ENCODE measurements at regions not wholly inside any gene's neighbourhood (a gene's known extent, or its start where the extent isn't known, plus 50 kb on each side); places are given as distances from the start of the nearest gene placed in this dataset.
"Not testable (repeated sequence)": the region's sequence is repeated elsewhere in the genome, so short reads cannot be mapped to it uniquely, and the experiment has no call there.

DNA sequence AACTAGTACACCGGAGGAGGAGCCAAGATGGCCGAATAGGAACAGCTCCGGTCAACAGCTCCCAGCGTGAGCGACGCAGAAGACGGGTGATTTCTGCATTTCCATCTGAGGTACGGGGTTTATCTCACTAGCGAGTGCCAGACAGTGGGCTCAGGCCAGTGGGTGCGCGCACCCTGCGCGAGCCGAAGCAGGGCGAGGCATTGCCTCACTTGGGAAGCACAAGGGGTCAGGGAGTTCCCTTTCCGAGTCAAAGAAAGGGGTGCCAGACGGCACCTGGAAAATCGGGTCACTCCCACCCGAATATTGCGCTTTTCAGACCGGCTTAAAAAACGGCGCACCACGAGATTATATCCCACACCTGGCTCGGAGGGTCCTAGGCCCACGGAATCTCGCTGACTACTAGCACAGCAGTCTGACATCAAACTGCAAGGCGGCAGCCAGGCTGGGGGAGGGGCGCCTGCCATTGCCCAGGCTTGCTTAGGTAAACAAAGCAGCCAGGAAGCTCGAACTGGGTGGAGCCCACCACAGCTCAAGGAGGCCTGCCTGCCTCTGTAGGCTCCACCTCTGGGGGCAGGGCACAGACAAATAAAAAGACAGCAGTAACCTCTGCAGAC is 426.7 kb upstream of the DEPDC1 start:
- not testable (repeated sequence) for H3K4me3 ChIP-seq, H3K27ac ChIP-seq

DNA sequence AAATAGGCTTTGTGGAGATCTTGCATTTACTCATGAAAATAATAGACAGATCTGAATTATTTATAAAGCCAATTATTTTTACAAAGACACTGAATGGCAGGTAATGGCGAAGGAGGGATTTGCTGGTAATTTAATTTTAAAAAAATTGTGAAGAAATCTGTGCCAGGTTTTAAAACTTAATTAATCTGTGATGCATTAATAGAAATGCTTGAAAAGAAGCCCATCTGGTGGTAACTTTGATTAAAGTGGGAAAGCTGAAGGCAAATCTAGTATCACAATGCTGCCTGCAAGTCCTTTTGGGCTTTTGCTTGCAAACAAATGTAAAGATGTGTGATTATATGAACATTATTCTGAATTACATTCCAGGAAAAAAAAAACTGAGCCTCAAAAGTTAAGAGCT is 433.2 kb upstream of the DEPDC1 start:
- H3K27ac ChIP-seq, result no peak overlapping the region

DNA sequence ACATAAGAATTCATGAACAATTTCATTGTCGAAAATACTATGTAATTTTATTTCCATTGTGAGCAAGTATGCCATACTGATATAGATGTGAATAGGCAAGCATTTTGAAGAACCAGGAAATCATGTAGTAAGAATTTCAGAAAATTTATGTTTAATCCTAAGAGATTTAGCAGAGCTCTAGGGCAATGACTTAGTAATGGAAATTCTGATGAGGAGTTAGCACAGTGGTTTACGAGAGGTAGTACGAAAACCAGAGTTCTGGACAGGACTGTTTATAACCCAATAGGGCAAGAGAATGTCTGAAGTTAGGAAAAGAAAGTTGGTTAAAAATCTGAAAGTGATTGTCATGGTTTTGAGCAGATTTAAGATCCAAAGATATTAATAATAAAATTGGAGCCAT is 439.6 kb upstream of the DEPDC1 start:
- Histone ChIP-seq H3K4me3 (no peak overlapping the region), H3K27ac (no peak overlapping the region)

More for the DNA sequence above, 433.2 kb upstream of the DEPDC1 start:
- H3K4me3 ChIP-seq, result no peak overlapping the region

DNA sequence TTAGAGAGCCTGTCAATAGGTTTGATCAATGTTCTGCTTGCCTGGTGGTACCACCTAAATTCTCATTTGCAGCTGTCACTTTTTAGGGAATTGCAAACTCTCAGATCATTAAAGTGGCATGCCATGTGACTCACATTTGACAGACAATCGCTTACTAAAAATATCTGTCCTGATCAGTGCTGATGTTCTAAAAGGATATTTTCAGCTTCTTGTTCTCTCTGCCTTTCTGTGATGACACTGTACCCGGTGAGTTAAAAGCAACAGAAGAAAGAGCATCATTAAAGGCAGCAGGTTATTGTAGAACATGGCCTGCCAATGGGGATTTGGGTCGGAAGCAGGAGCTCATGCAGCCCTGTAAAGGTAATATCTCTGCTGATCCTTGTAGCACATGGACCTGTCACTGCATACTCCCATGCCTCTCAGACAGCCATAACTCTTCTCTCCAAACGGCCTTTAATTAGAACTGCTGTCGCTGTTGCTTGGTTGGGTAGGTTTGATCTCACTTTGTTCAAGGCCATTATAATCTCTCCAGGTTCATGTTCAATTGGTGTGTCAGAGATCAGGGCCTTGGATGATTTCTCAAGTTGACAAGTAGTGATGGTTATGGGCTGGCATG is 441.3 kb upstream of the DEPDC1 start:
- no peak overlapping the region for H3K4me3 ChIP-seq
- H3K27ac ChIP-seq, result no peak overlapping the region

DNA sequence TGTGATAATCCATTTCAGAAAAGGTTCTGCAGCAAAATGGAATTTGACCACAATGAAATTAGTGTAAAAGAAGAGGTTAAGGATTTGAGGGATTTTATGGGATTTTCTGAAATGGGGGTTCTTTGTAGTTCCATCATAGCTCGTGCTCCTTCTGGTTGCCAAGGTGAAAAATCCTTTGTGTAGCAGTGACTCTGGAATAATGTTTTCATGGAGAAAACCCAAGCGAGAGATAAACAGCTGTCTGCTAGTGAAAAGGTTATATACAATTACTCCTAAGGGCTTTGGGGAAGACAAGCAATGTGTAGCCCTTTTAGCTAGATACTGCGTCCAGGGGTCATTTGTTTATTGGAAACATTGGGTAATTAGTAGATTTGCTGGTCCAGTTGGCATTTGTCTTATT is 453.2 kb upstream of the DEPDC1 start:
- no peak overlapping the region for H3K27ac ChIP-seq
- H3K4me3 ChIP-seq, result no peak overlapping the region

DNA sequence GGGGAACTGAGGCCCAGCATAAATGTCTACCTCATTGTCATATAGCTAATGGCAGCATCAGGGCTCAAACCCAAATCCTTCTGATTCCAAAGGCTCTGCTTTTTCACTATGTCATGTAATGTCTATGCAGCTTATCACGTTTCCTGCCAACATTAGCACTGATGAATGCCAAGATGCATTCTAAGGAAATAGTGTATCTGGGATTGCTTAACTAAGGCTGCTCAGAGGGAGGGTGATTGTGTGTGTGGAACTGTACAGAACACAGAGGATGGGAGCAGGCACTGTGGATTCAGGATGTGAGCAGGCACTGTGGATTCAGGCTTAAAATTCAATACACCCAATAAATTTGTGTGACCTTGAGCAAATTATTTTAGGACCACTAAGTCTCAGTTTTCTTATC is 456.4 kb upstream of the DEPDC1 start:
- no peak overlapping the region for H3K4me3 ChIP-seq
- no peak overlapping the region for H3K27ac ChIP-seq

DNA sequence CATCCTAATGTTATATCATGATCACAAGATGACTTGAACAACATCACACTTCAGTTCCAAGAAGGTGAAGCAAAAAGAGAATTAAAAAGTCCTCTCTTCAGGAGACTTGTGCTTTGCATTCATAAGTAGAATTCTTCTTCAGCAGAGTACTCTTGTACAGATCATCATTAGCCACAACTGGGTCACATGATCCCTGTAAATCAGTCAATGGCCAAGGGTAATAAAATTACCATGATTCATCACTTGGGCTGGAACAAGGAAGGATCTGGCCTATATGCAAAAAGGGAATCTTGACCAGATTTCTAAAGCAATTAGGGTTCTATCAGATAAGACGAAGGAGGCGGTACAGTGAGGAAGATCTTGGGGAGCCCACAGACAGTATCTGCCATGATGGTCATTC is 458.0 kb upstream of the DEPDC1 start:
- Histone ChIP-seq H3K27ac (no peak overlapping the region), H3K4me3 (no peak overlapping the region)

DNA sequence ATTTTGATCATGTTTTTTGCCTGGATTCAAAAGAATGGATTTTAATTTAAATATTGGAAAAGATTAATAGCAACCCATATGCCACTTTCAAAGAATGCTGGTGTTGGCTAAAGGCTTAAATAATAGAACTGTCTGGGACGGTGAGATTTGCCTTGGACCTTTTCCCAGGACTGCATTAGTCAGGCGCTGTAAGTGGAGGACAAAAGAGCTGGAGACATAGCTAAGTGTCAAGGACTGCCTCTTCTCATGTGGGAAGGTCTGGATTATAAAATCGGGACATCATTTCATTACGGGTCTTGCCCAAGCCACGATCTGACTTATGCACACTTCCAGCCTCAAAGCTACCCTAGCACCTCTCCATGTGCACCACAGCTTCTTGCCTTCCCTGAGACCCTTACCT is 458.5 kb upstream of the DEPDC1 start:
- Histone ChIP-seq H3K4me3 (no peak overlapping the region), H3K27ac (no peak overlapping the region)

DNA sequence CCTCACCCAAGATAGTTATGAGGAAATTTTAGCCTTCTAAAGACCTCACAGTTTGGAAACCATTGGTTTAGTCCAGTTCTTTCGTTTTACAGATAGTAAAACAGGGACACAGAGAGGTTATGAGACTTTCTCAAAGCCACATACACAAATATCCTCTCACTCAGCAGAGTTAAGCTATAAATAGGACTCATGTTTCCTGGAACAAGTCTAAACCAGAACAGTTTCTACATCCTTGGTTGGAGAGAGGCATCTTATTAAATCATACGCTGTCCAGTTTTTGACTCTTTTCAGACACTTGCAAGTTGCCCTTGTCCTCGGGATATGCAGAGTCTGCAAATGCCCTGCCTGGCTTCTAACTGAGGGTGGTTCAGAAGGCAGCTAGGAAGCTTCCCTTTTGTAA is 462.1 kb upstream of the DEPDC1 start:
- no peak overlapping the region for H3K4me3 ChIP-seq
- H3K27ac ChIP-seq, result no peak overlapping the region

DNA sequence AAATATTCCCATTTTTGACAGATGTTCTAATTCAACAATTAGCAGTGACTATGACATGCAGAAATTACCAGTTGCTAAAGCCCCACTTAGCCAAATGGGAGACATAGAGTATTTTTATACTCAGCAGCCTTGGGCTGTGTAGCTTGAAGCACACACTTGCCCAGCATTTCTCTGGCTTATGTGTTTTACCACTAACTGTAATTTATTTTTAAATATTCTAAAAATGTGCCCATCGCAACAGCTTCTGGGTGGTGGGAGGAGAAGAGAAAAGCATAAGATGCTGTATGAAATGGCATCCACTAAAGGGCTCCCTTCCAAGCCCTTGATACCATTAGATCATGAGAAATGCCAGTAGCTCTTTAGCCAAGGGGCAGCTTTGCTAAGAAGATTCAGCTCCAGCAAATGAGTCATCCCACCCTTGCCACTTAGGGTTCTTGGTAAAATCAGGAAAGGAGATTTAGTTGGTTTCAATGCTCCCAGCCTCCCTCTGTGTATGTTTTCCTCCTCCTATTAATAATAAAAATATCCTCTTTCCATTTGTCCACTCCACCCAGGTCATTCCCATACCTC is 462.7 kb upstream of the DEPDC1 start:
- Histone ChIP-seq H3K4me3 (no peak overlapping the region), H3K27ac (no peak overlapping the region)

DNA sequence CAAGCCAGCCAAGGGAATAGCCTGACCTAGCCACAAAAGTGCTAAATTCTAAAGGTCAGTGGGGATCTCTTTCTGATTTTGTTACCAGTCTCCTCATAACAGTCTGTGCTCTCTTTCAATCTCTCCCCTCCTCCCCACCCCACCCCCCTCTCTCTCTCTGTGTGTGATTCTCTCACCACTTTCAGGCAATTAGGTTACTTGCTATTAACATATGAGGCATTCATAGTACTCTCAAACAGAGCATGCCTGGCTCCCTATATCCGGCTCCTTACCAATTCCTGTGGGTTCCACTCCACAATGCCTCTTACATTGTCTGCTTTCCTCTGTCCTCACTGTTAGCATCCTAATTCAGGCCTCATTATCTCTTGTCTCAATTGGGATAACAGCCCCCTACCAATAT is 464.3 kb upstream of the DEPDC1 start:
- Histone ChIP-seq H3K4me3 (no peak overlapping the region), H3K27ac (no peak overlapping the region)

DNA sequence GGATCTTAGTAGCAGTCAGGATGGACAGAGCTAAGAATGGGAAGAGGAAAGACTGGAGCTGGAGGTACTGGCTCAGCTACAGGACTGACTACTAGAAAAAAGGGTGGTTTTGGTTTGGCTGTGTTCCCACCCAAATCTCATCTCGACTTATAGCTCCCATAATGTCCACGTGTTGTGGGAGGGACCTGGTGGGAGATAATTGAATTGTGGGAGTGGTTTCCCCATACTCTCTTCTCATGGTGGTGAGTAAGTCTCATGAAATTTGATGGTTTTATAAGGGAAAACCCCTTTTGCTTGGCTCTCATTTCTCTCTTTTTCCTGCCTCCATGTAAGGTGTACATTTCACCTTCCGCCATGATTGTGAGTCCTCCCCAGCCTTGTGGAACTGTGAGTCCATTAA is 466.5 kb upstream of the DEPDC1 start:
- H3K4me3 ChIP-seq, result no peak overlapping the region
- no peak overlapping the region for H3K27ac ChIP-seq

DNA sequence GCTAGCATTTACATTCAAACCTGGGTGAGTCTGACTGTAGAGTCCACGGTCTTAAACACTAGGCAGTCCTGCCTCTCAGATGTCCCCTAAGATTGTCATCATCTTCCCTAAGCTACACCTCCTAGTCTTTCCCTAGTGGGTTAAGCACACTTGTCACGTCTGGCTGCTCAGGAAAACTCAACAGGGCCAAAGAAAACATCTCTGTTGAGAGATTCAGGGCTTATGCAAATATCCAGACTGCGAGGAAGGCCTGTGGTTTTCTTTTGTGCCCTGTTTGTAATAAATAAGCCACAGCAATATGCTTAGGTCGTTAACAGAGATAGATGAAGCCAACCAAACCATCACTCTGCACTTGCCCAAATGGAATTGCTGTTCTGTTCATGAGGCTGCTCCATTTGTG is 472.6 kb upstream of the DEPDC1 start:
- no peak overlapping the region for H3K27ac ChIP-seq
- H3K4me3 ChIP-seq, result no peak overlapping the region

DNA sequence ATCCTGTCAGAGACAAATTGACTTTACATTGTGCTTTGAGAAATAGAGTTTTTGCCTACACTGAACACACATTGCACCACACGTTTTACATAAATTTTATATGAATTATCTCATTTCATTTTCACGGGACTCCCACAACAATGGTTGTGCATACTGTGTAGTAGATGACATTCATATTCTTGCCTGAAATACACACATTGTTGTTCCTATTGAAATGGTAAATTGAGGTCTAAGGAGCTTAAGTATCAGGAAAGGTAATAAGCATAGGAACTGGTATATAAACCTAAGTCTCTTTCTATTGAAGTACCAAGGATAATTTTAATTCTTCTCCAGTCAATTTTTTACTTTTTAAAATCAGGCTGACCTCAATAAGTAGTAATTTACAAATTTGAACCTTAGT is 473.7 kb upstream of the DEPDC1 start:
- H3K27ac ChIP-seq, result no peak overlapping the region
- no peak overlapping the region for H3K4me3 ChIP-seq

DNA sequence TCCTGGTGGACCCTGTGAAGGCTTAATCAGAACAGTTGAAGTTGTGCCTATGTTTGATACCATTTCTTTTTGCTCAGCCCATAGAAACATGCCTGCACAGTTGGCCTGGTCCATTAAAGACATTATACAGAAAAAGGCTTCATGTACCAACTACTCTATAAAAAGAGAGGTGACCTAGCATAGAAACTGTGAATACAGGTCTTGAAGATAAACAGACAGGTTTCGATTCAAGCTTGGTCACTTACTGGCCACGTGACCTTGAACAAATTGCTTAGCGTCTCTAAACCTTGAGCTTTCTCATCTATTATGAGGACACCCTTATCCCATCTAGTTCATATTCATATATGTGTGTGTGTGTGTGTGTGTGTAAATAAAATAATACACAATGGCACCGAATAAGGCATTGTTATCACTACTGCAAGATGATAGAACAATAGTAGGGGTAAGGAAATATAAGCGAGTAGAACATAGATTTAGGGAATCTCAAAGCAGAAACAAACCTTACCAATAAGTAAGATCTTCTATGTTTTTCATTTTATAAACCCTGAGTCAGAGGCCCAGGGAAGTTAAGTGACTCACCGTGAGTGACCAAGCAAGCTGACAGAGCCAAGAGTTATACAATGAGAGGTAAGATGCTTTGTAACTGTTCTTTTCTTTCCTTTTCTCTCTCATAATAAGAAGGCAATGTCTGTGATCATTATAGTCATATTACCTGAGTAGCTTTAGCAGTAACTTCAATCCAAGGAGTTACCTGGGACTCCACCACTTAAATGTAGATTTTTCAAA is 476.8 kb upstream of the DEPDC1 start:
- H3K4me3 ChIP-seq, result no peak overlapping the region
- H3K27ac ChIP-seq, result no peak overlapping the region

DNA sequence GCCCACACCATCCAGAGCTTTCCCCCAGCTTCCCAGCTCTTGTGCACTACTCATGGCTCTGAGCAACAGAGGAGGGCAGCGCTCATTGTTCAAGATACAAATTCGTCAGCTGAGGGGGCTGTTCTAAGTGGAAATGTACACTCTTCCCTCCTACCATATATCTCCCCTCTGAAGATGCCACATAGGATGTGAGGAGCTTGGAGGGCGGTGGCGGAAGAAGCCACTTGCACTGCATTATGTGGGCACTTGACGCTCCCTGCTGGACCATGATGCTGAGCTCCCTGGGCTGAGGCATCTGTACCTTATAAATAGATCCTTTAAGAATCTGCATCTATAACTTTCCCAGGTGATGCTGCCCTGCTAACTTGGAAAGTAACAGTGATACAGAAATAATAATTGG is 477.6 kb upstream of the DEPDC1 start:
- no peak overlapping the region for H3K27ac ChIP-seq

DNA sequence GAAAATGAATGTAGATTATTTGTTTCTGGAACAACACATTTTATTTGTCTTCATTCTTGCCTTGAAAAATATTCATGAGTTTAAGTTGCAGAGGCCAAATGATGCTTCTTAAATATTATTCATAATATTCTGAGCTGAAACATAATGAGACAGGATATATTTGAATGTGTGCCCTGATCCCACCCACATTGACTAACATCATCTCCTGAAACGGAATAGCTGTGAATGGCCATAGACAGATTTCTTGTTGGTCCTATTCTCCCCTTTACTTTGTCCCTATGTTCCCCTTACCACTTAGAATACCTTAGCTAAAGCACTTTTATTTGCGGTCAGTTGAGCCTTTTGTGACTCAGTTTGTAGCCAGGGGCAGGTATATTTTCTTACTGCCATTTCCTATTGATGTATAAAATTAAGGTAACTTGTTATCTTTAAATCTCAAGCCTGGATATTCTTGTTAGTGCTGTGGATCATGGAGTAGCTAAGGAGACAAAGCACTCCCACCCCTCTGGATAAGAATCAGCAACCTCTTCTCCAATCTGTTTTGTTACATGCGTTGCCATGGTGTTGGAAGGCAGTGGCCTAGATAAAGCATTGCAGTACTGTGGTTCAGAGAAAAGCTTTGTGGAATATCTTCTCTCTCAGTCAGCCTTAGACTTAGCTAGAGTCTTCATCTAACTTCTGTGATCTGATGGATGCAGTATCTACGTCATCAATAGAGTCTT is 478.5 kb upstream of the DEPDC1 start:
- H3K4me3 ChIP-seq, result no peak overlapping the region
- H3K27ac ChIP-seq, result no peak overlapping the region

More for the DNA sequence above, 477.6 kb upstream of the DEPDC1 start:
- no peak overlapping the region for H3K4me3 ChIP-seq

DNA sequence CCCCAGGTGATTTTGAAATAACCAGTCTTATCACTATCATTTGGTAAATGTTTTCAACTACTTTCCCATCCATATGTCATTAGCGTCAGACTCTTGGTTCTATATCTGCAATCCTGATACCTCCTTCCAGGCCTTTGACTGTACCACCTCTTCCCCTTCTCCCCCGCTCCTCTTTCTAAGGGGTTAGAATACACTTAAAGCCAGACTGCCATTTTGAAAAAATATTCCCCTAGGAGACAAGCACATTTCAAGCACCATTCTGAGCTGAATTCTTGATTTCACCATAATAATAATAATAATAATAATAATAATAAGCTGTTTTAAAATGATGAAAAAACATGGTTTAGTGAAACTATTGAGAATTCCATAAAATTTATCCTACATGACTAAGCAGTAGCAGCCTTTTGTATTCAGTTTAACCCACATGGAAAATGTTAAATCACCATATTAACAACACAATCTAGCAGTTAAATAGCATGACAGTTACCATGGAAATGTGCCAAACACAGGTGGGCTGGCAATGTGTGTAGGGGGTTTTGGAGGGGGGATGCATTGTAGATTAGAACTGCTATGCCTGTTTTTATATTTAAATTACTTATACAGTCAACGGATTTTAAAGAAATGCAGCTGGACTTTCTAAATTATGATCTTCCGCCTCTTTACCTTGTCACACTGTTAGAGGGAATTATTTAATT is 480.2 kb upstream of the DEPDC1 start:
- H3K4me3 ChIP-seq, result no peak overlapping the region

DNA sequence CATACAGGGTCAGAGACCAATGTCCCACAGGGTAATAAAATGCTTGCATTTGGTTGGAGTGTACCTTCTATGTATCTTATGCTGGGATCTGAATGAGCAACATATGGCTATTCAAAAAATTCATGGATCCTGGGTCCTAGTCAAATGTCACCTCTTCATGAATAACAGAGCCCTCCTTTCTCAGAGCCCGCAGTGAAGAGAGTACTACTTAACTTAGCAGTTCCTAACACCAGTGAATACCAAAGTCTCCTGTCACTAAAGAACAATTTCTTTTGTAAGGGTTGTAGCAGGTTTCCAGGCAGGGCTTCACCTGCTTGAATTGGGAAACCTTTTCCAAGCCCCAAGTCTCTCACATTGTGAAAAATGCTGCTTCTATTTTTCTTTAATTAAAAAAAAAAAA is 483.0 kb upstream of the DEPDC1 start:
- Histone ChIP-seq H3K4me3 (no peak overlapping the region), H3K27ac (no peak overlapping the region)

More for the DNA sequence above, 480.2 kb upstream of the DEPDC1 start:
- H3K27ac ChIP-seq, result no peak overlapping the region

DNA sequence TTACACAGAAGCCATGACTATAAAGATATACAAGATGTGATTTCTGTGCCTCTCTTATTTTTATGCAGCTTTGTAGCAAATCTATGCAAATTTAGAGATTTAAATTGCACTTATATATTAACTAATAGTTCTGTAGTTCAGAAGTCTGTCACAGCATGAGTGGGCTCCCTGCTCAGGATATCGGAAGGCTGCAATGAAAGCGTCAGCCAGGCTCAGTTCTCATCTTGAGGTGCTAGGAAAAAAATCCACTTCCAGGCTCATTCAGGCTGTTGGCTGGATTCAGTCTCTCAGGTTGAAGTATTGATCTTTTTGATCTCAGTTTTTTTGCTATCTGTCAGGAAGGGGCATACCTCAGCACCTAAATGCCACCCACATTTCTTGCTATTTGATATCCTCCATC is 487.4 kb upstream of the DEPDC1 start:
- Histone ChIP-seq H3K27ac (no peak overlapping the region), H3K4me3 (no peak overlapping the region)

All from skin epidermis (tissue), 12 donors.